H9 (cell line): ENCODE measurements at regions not wholly inside any gene's neighbourhood (a gene's known extent, or its start where the extent isn't known, plus 50 kb on each side); places are given as distances from the start of the nearest gene placed in this dataset.

Experiments used
- DNase-seq: peaks from one replicate; pipeline ENCODE4 v3.0.0-alpha.2; 2017
- H2AFZ ChIP-seq: one replicate; pipeline ENCODE4 v1.6.1; 2013; ENCODE audit warnings: mild to moderate bottlenecking, low read length, control low read depth, moderate library complexity
- H2AK5ac ChIP-seq: 2 replicates; pipeline ENCODE4 v1.6.1; 2013; ENCODE audit warnings: low read length, control low read depth, mixed read lengths; ENCODE audit not compliant: insufficient read length
- H2BK120ac ChIP-seq: one replicate; pipeline ENCODE4 v1.6.1; 2013; ENCODE audit warnings: low read depth, mild to moderate bottlenecking, low read length, control low read depth, inconsistent platforms; ENCODE audit not compliant: poor library complexity, severe bottlenecking
- H2BK12ac ChIP-seq: 2 replicates; pipeline ENCODE4 v1.6.1; 2013; ENCODE audit warnings: low read length, control low read depth, mixed read lengths, low read depth; ENCODE audit not compliant: insufficient read length
- H2BK15ac ChIP-seq: 2 replicates; pipeline ENCODE4 v1.6.1; 2013; ENCODE audit warnings: low read depth, low read length, control low read depth
- H2BK20ac ChIP-seq: one replicate; pipeline ENCODE4 v1.6.1; 2013; ENCODE audit warnings: low read depth, mild to moderate bottlenecking, low read length, control low read depth, inconsistent platforms; ENCODE audit not compliant: poor library complexity, severe bottlenecking
- H2BK5ac ChIP-seq: 2 replicates; pipeline ENCODE4 v1.6.1; 2013; ENCODE audit warnings: low read length, control low read depth, mixed read lengths; ENCODE audit not compliant: insufficient read length
- H3K14ac ChIP-seq: 2 replicates; pipeline ENCODE4 v1.6.1; 2013; ENCODE audit warnings: low read length, control low read depth; ENCODE audit not compliant: insufficient read depth
- H3K18ac ChIP-seq: 2 replicates; pipeline ENCODE4 v1.6.1; 2013; ENCODE audit warnings: low read depth, mild to moderate bottlenecking, mixed read lengths, low read length, control low read depth; ENCODE audit not compliant: insufficient read length
- H3K23ac ChIP-seq: 2 replicates; pipeline ENCODE4 v1.6.1; 2013; ENCODE audit warnings: low read length, control low read depth, mixed read lengths, low read depth; ENCODE audit not compliant: insufficient read length
- H3K23me2 ChIP-seq: 2 replicates; pipeline ENCODE4 v1.6.1; 2013; ENCODE audit warnings: low read depth, mild to moderate bottlenecking, mixed read lengths, low read length, control low read depth; ENCODE audit not compliant: insufficient read length, poor library complexity, severe bottlenecking
- H3K27ac ChIP-seq: 2 replicates; pipeline ENCODE4 v1.5.1; 2013; ENCODE audit warnings: low read length, control low read depth, mixed read lengths, low read depth; ENCODE audit not compliant: insufficient read length
- H3K27me3 ChIP-seq: 2 replicates; pipeline ENCODE4 v1.6.1; 2013; ENCODE audit warnings: low read length, control low read depth, inconsistent platforms; ENCODE audit not compliant: insufficient read depth
- H3K4ac ChIP-seq: 2 replicates; pipeline ENCODE4 v1.6.1; 2013; ENCODE audit warnings: low read depth, mild to moderate bottlenecking, control low read depth, inconsistent platforms, low read length, moderate library complexity
- H3K4me1 ChIP-seq: 2 replicates; pipeline ENCODE4 v1.6.1; 2013; ENCODE audit warnings: low read length, control low read depth, inconsistent platforms; ENCODE audit not compliant: insufficient read depth
- H3K4me2 ChIP-seq: 2 replicates; pipeline ENCODE4 v1.6.1; 2013; ENCODE audit warnings: low read length, control low read depth, mixed read lengths; ENCODE audit not compliant: insufficient read length, insufficient read depth
- H3K56ac ChIP-seq: 2 replicates; pipeline ENCODE4 v1.6.1; 2013; ENCODE audit warnings: low read depth, mild to moderate bottlenecking, mixed read lengths, low read length, control low read depth; ENCODE audit not compliant: insufficient read length
- H3K79me1 ChIP-seq: 2 replicates; pipeline ENCODE4 v1.6.1; 2013; ENCODE audit warnings: low read depth, mild to moderate bottlenecking, moderate library complexity, low read length, control low read depth, inconsistent platforms; ENCODE audit not compliant: insufficient read depth, poor library complexity, severe bottlenecking
- H3K79me2 ChIP-seq: 2 replicates; pipeline ENCODE4 v1.6.1; 2013; ENCODE audit warnings: low read length, control low read depth, inconsistent platforms; ENCODE audit not compliant: insufficient read depth
- H3K9ac ChIP-seq: 2 replicates; pipeline ENCODE4 v1.6.1; 2013; ENCODE audit warnings: low read length, control low read depth, mixed read lengths; ENCODE audit not compliant: insufficient read length; ENCODE audit errors: extremely low read depth
- H3K9me3 ChIP-seq: one replicate; pipeline ENCODE4 v1.6.1; 2013; ENCODE audit warnings: low read depth, low read length, inconsistent platforms; ENCODE audit not compliant: control insufficient read depth
- H3T11ph ChIP-seq: one replicate; pipeline ENCODE4 v1.6.1; 2013; ENCODE audit warnings: mild to moderate bottlenecking, low read length, control low read depth, inconsistent platforms
- H4K20me1 ChIP-seq: one replicate; pipeline ENCODE4 v1.6.1; 2013; ENCODE audit not compliant: control insufficient read depth, insufficient read length, insufficient read depth
- H4K5ac ChIP-seq: 2 replicates; pipeline ENCODE4 v1.6.1; 2013; ENCODE audit warnings: low read depth, mild to moderate bottlenecking, mixed read lengths, low read length, control low read depth; ENCODE audit not compliant: insufficient read length
- H4K8ac ChIP-seq: replicated peaks from 2 replicates; pipeline ENCODE4 v1.6.1; 2013; ENCODE audit warnings: low read length, control low read depth, mixed read lengths, low read depth; ENCODE audit not compliant: insufficient read length
- H4K91ac ChIP-seq: 2 replicates; pipeline ENCODE4 v1.6.1; 2013; ENCODE audit warnings: low read depth, mild to moderate bottlenecking, moderate library complexity, mixed read lengths, low read length, control low read depth; ENCODE audit not compliant: insufficient read length
- H3K27ac Mint-ChIP-seq, 3 experiments: 2 replicates in 2 of 3; 3 replicates in 1 of 3; pipeline ENCODE4 v1.8.0; 2020 to 2021; ENCODE audit warnings: mixed read lengths in 3 of 3, mild to moderate bottlenecking in 1 of 3, moderate library complexity in 1 of 3
- H3K27me3 Mint-ChIP-seq: 2 replicates; pipeline ENCODE4 v1.8.0; 2021; ENCODE audit warnings: low read depth, mild to moderate bottlenecking, moderate library complexity, mixed read lengths
- H3K36me3 Mint-ChIP-seq, 3 experiments: 2 replicates in 2 of 3; 3 replicates in 1 of 3; pipeline ENCODE4 v1.8.0; 2020 to 2021; ENCODE audit warnings: low read depth in 3 of 3, mixed read lengths in 3 of 3; ENCODE audit not compliant: insufficient read depth in 1 of 3
- H3K4me1 Mint-ChIP-seq, 2 experiments: 2 replicates each; pipeline ENCODE4 v1.8.0; 2020; ENCODE audit warnings: mixed read lengths in 2 of 2
- H3K4me3 Mint-ChIP-seq, 2 experiments: 2 replicates in 1 of 2; 3 replicates in 1 of 2; pipeline ENCODE4 v1.8.0; 2020 to 2021; ENCODE audit warnings: mild to moderate bottlenecking in 2 of 2, mixed read lengths in 2 of 2, moderate library complexity in 1 of 2
- H3K9me3 Mint-ChIP-seq, 2 experiments: 2 replicates in 1 of 2; 3 replicates in 1 of 2; pipeline ENCODE4 v1.8.0; 2020; ENCODE audit warnings: mild to moderate bottlenecking in 2 of 2, mixed read lengths in 2 of 2, moderate library complexity in 1 of 2
- WGBS: extraction: QIAGEN DNeasy Blood & Tissue Kit; methylation state at CpG from one replicate; pipeline ENCODE4 v1.1.7; 2013; ENCODE audit warnings: missing lambda C conversion rate, low lambda C conversion rate, mixed read lengths; ENCODE audit not compliant: insufficient read length; ENCODE audit errors: extremely low coverage; 5-methylcytosine and 5-hydroxymethylcytosine counted together
- TF ChIP-seq, protein P1 (sequence below): fragments of 200-600 bp; sonication (generic); conservative IDR thresholded peaks from 3 replicates; pipeline ENCODE4 v1.8.0; 2021; ENCODE audit warnings: antibody characterized with exemption, mild to moderate bottlenecking

GRCh38 chr13:39965309-39965708 lies 309.8 kb downstream of the COG6 start:
- Histone ChIP-seq H3K56ac (no peak overlapping the region), H3K18ac (no peak overlapping the region), H2AK5ac (no peak overlapping the region), H4K5ac (no peak overlapping the region), H3T11ph (no peak overlapping the region), H3K9ac (no peak overlapping the region), H3K23ac (no peak overlapping the region), H3K79me2 (no peaks in the 10 kb centered on the region), H2AFZ (no peak overlapping the region), H3K4me1 (no peaks in the 10 kb centered on the region), H3K9me3 (no peaks in the 10 kb centered on the region), H3K27ac (no peak overlapping the region), H3K4me2 (no peak overlapping the region), H3K27me3 (no peaks in the 10 kb centered on the region), H2BK15ac (no peak overlapping the region), H3K23me2 (no peaks in the 10 kb centered on the region), H4K8ac (no peak overlapping the region), H3K14ac (no peak overlapping the region), H2BK12ac (no peak overlapping the region), H2BK5ac (no peak overlapping the region), H4K20me1 (no peaks in the 10 kb centered on the region), H2BK120ac (no peak overlapping the region), H4K91ac (no peak overlapping the region), H3K79me1 (no peaks in the 10 kb centered on the region), H3K4ac (no peak overlapping the region), H2BK20ac (no peak overlapping the region)
- no peak for DNase-seq
- WGBS: no CpG with 5 or more reads among the region's 3 CpGs
- Mint-ChIP-seq H3K27me3 (no peaks in the 10 kb centered on the region; the same call in 1 of the 2 replicates), H3K4me1 (peaks cover 5 to 10% of the 10 kb centered on the region in 2 experiments; a peak in 2 of 4 replicates), H3K4me3 (no peak overlapping the region), H3K27ac (no peak overlapping the region), H3K36me3 (no peaks in the 10 kb centered on the region), H3K9me3 (no peaks in the 10 kb centered on the region)
- TF ChIP-seq, protein P1, sequence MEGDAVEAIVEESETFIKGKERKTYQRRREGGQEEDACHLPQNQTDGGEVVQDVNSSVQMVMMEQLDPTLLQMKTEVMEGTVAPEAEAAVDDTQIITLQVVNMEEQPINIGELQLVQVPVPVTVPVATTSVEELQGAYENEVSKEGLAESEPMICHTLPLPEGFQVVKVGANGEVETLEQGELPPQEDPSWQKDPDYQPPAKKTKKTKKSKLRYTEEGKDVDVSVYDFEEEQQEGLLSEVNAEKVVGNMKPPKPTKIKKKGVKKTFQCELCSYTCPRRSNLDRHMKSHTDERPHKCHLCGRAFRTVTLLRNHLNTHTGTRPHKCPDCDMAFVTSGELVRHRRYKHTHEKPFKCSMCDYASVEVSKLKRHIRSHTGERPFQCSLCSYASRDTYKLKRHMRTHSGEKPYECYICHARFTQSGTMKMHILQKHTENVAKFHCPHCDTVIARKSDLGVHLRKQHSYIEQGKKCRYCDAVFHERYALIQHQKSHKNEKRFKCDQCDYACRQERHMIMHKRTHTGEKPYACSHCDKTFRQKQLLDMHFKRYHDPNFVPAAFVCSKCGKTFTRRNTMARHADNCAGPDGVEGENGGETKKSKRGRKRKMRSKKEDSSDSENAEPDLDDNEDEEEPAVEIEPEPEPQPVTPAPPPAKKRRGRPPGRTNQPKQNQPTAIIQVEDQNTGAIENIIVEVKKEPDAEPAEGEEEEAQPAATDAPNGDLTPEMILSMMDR: no peak
